GM18502 (cell line): ENCODE measurements at regions not wholly inside any gene's neighbourhood (a gene's known extent, or its start where the extent isn't known, plus 50 kb on each side); places are given as distances from the start of the nearest gene placed in this dataset.
"Not testable (repeated sequence)": the region's sequence is repeated elsewhere in the genome, so short reads cannot be mapped to it uniquely, and the experiment has no call there.

Source experiments
- ATAC-seq: cut with Tn5 transposase; IDR thresholded peaks from one replicate; pipeline ENCODE4 v1.9.1; 2021; ENCODE audit warnings: mild to moderate bottlenecking; ENCODE audit not compliant: unreplicated experiment, poor library complexity

DNA sequence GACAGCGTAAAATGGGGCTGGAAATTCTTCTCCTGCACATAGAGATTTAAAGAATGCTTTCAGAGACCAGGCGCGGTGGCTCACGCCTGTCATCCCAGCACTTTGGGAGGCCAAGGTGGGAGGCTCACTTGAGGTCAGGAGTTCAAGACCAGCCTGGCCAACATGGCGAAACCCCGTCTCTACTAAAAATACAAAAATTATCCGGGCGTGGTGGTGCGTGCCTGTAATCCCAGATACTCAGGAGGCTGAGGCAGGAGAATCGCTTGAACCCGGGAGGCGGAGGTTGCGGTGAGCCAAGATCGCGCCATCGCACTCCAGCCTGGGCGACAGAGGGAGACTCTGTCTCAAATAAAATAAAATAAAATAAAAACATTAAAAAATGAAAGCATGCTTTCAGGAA is 107.4 kb downstream of the CRLF2 start:
- not testable (repeated sequence) for ATAC-seq

DNA sequence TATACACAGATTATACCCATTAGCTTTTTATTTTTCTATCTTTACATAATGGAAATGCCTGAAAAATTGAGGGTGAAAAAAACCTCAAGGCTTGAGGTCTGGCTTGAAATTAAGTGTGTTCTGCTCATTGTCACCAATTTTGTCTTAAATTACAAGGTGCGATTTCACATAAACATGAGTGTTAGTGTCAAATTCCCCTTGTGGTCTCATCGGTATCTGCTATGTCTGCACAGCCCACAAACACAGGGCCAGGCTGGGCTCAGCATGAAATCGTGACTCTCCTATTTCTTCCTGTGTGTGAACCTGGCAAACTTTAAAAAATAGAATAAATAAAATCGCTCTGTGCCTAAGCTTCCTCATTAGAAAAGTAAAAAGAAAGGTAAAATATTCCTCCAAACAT is 109.1 kb downstream of the CRLF2 start:
- no peak for ATAC-seq

DNA sequence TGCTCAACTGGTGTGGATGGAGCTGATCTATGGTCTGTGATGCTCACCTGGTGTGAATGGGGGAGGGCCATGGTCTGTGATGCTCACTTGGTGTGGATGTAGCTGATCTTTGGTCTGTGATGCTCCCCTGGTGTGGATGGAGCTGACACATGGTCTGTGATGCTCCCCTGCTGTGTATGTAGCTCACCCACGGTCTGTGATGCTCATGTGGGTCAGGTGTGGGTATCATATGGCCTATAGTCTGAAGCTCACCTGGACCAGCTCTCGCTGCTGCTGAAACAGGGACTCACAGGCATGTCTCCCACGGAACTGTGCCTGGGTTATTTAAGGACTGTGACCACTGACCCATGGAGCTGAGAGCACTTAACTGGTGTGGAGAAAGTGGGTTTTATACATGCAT is 109.7 kb downstream of the CRLF2 start:
- ATAC-seq, result no peak

DNA sequence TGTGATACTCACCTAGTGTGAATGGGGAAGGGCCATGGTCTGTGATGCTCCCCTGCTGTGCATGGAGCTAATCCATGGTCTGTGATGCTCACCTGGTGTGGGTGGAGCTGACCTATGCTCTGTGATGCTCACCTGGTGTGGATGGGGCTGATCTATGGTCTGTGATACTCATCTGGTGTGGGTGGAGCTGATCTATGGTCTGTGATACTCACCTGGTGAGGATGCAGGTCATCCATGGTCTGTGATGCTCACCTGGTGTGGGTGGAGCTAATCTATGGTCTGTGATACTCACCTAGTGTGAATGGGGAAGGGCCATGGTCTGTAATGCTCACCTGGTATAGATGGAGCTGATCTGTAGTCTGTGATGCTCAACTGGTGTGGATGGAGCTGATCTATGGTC is 110.2 kb downstream of the CRLF2 start:
- ATAC-seq, result not testable (repeated sequence)

DNA sequence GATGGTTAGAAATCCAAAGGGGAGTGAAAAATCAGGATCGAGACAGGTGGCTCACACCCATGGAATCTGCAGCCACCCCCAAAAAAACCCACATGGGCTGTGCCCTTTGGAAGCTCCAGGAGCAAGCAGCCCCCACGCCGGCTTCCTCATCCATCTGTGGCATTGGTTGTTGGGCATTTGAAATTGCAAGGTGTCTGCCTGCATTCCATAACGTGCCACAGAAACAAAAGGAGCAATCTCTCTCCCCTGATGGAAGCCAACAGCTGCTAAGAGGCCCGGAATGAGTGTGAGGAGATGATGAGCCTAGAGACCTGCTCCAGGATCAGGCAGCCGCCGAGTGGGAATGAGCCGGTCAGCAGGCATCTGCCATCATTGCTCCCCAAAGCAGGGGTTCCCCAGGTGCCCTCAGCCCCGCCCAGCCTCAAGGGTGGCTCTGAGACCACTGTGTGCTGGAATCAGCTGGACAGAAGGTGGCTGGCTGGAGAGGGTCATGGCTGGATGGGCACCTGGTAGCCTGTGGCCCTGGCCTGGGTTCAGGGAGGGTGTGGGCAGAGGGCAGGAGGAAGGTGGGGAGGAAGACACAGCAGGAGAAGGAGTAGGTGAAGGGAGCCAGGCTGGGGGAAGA is 113.2 kb downstream of the CRLF2 start:
- no peak for ATAC-seq

DNA sequence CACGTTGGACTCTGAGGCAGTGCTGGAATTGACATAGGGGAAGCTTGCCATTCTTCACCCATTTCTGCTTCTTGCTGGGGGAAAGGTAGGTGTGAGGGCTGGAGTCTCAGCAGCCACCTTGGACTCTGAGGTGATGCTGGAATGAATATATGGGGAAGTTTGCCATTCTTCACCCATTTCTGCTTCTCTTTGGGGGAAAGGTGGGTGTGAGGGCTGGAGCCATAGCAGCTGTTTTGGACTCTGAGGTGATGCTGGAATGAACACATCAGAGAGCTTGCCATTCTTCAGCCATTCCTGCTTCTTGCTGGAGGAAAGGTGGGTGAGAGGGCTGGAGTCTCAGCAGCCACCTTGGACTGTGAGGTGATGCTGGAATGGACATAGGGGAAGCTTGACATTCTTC is 115.1 kb downstream of the CRLF2 start:
- ATAC-seq, result no peak

DNA sequence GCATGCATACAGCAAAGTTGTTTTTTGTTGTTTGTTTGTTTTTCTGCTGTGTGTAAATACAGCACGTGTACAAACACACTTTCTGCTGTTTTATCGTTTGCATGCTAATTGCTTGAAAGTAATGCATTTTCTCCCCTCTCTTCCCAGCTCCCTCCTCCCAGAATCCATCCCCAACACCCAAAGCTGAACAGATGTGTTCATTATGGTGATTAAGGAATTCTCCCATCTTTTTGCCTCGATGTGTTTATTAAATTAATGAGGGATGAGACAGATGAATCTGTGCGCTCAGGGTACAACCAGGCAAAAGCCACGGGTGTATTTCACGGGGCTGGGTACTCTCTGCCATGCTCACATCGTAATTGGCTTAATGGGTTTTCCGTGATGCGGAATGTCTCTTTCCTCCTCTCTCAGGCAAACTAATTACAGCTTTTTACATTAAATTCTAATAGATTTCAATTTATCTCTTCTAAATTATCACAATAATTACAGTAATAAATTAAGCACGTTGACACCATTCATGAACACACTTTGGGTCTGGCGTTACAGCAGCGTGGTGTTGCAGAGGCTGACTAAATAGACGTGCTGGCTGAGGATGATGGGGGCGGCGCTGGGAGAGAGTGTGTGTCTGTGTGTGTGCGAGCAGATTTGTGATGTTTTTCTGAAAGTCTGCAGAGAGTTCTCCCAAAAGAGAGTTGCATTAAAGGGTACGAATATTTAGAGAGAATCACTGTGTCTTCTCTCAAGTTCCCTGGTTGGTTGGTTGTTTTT is 117.7 kb downstream of the CRLF2 start:
- ATAC-seq, result no peak

DNA sequence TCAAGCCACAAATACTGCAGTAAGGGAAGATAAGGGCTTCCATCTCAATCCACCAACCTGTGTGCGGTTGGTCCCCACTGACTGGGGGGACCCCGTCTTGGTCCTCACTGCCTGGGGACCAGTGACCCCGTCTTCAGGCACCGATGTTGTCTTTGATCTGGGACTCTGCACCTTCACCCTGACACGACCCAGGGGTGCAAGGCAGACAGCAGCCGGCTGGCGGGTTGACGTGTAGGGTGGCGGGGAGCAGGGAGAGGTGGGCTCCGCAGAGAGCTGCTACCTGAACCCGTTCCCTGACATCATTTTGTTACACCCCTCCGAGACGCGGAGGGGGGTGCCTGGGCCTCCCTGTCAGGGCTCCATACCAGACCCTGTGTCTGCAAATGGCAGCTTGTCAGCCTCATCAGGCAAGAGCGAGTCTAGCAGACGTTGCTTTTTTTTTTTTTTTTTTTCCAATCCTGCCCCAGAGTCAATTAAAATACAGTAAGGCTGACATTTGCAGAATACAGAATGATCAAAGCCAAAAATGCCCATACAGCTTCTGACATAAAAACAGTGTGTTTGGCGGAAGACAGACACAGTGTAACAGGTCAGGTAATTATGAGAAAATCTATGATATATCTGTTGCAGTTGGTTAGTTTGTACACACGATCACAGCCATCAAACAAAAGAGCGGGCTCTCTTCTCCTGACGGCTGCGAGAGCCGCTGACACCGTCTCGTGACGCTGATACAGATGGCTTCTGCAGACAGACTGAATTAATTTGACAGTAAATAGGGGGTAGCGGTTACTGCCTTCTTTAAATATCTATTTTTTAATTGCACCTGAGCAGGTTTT is 118.6 kb downstream of the CRLF2 start:
- no peak for ATAC-seq

DNA sequence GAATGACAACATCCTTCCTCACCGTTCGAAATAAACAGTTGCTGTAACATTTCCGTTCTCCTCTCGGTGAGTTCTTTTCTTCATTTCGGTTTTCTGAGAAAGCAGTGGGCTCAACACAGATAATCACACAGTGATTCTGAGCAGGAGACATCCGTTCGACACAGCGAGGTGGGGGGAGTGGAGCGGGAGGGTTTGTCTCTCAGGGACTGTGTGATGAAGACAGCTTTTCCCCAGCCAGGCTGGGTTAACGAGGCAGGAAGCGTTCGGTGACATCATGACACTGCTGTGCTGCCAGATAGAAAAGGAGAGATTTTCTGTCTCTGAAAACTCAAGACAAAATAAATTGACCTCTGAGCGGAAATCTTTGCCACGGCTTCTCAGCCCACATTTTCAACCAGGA is 119.3 kb downstream of the CRLF2 start:
- no peak for ATAC-seq

DNA sequence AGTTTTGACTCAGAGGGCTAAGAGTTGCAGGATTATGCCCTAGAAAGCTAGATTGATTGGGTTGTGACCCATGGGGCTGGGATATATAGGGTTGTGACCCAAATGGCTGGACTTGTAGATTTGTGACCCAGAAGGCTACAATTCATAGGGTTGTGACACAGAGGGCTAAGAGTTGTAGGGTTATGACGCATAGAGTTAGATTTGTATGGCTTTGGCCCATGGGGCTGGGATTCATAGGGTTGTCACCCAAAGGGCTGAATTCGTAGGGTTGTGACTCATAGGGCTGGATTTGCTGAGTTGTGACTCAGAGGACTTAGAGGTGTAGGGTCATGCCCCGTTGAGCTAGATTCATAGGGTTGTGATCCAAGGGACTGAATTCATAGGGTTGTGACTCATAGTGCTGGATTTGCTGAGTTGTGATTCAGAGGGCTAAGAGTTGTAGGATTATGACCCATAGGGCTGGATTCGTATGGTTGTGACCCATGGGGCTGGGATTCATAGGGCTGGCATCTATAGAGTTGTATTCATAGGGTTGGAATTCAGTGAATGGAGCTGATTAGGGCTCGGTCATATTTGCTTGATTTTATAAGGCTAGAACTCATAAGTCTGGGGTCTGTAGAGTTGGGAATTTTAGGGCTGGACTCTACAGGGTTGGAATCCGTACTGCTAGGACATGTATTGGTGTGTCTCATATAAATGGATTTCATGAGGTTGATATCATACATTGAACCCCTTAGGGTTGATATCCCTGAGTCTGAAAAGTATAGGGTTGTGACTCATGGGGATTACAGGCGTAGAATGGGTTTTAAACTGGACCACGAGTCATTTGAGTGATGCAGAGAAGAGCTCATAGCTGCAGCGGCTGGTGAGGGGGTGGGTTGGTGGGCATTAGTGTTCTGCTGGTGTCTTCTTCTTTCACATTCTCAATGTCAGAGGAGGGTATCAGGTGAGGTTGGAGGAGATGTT is 125.7 kb downstream of the CRLF2 start:
- ATAC-seq, result no peak

DNA sequence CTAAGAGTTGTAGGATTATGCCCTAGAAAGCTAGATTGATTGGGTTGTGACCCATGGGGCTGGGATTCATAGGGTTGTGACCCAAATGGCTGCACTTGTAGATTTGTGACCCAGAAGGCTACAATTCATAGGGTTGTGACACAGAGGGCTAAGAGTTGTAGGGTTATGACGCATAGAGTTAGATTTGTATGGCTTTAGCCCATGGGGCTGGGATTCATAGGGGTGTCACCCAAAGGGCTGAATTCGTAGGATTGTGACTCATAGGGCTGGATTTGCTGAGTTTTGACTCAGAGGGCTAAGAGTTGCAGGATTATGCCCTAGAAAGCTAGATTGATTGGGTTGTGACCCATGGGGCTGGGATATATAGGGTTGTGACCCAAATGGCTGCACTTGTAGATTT is 126.6 kb downstream of the CRLF2 start:
- ATAC-seq, result not testable (repeated sequence)

DNA sequence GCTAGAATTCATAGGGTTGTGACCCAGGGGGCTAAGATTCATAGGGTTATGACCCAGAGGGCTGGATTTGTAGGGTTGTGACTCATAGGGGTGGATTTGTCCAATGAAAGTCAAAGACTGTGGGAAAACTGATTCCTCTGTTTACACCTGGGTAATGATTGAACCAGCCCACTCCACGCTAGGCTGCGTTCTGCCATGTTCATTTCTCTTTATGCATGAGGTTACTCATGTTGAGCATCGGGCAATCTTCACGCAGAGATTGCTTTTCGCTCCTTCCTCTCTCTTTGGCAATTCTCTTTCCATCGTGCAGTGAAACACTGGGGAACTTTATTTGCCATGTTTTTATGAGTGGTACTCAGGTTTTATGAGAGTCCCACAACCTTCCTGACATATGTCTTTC is 127.8 kb downstream of the CRLF2 start:
- ATAC-seq, result no peak

DNA sequence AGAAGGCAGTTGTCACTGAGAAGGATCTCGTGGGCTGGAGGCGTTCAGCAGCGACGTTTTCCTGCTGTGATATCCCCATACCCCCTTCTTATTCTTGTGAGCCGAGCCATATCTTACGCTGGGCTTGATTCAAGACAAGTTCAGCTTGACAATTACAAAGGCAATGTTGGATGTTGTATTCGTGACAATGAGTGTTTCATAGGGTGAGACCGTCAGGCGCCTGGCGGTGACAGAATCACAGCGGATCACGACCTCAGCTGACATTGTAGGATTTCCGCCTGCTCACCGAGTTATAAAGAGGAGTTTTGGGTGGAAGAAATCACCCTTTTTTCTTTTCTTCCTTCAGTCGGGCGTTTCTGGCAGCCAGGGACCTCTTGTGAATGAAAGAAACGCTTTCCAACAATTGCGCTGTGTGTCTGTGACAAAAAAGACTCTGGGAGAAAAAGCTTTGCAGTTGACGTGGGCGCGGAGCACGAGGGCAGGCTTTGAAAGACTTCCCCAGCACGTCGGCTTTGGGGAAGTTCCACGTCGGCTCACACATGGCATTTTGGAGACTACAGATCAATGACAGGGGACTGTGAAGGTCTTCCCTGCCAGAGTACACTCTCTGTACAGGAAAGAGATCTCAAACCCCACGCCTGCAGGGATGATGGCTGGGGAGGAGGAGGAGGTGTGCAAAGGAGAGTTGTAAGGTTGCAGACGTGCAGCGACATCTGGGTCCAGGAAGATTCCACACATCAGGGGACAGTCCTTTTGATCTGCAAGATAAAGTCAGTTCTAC is 135.4 kb downstream of the CRLF2 start:
- ATAC-seq, result no peak

DNA sequence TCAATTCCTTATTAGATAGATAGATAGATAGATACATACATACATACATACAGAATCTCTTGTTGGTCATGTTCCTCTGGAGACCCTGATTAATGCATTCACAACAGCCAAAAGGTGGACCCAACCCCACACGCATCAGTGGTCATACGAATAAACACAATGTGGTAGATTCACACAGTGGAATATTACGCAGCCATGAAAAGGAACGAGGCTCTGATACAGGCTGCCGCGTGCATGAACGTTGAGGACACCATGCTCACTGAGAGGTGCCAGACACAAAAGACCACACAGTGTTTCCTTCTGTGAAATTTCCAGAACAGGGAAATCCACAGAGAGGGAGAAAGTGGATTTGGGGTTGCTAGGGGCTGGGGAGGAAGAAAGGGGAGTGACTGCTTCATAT is 136.7 kb downstream of the CRLF2 start:
- ATAC-seq, result no peak

DNA sequence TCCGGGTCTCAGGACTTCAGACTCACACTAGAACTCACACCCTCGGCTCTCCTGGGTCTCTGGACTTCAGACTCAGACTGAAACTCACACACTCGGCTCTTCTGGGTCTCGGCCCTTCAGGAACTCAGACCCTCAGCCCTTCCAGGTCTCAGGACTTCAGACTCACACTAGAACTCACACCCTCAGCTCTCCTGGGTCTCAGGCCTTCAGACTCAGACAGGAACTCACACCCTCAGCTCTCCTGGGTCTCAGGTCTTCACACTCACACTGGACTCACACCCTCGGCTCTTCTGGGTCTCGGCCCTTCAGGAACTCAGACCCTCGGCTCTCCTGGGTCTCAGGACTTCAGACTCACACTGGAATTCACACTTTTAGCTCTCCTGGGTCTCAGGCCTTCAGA is 137.3 kb downstream of the CRLF2 start:
- no peak for ATAC-seq

DNA sequence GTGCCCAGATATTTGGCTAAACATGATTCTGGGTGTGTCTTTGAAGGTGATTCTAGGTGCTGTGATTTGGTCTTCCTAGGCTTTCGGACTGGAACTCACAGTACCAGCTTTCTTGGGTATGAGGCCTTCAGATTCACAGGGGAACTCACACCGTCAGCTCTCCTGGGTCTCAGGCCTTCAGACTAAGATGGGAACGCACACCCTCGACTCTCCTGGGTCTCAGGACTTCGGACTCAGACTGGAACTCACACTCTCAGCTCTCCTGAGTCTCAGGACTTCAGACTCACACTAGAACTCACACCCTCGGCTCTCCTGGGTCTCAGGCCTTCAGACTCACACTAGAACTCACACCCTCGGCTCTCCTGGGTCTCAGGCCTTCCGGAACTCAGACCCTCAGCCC is 137.7 kb downstream of the CRLF2 start:
- ATAC-seq, result no peak

DNA sequence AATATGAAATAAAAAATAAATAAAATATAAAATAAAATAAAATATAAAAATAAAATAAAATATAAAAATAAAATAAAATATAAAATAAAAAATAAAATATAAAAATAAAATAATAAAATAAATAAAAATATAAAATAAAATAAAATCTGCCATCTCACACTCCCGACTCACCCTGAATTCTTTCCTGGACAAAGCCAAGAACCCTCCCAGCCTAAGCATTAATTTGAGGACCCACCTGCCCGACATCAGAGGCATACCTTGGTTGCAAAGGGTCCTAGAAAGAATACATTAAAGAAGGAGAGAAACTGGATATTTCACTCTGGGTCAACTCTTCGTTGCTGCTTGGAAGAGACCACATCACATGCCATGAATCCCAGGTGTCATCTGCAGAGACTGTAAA is 138.3 kb downstream of the CRLF2 start:
- ATAC-seq, result no peak

DNA sequence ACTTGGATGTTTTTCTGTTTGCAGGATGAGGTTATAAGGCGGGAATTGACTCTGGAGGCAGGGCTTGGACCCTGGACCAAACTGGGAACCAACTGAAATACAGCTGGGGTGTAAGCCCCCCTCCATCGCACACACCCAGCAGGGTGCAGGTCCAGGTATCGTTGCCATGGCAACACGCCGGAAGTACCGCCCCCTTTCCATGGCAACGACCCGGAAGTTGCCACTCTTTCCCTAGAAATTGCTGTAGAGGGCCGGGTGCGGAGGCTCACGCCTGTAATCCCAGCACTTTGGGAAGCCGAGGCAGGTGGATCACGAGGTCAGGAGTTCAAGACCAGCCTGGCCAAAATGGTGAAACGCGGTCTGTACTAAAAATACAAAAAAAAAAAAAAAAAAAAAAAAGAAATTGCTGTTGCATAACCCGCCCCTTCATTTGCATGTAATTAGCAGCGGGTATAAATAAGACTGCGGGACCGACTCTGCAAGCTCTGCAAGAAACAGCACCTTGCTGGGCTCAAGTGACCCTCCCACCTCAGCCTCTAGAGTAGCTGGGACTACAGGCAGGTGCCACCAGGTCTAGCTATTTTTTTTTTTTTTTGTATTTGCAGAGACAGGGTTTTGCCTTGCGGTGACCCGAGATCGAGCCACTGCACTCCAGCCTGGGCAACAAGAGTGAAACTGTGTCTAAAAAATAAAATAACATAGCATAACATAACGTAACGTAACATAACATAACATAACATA is 139.6 kb downstream of the CRLF2 start:
- ATAC-seq, result no peak

DNA sequence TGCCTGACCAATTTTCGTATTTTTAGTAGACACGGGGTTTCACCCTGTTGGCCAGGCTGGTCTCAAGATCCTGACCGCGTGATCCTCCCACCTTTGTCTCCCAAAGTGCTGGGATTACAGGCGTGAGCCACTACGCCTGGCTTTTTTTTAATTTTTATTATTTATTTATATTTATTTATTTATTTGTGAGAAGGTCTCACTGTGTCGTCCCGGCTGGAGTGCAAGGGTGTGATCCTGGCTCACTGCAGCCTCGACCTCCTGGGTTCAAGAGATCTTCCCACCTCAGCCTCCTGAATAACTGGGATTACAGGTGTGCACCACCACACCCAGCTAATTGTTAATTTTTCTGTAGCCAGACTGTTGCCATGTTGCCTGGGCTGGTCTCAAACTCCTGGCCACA is 141.1 kb downstream of the CRLF2 start:
- ATAC-seq, result no peak
